Progenitor cell of endocrine pancreas (in vitro differentiated cells): ENCODE measurements at regions not wholly inside any gene's neighbourhood (a gene's known extent, or its start where the extent isn't known, plus 50 kb on each side); places are given as distances from the start of the nearest gene placed in this dataset.

Source experiments
- DNase-seq: peaks from one replicate; pipeline ENCODE4 v3.0.0; 2021; ENCODE audit warnings: low spot score; ENCODE audit not compliant: unreplicated experiment
- H3K27ac Mint-ChIP-seq: 2 replicates; pipeline ENCODE4 v1.8.0; 2021; ENCODE audit warnings: mild to moderate bottlenecking, moderate library complexity, mixed read lengths
- H3K27me3 Mint-ChIP-seq: 2 replicates; pipeline ENCODE4 v1.8.0; 2021; ENCODE audit warnings: mixed read lengths
- H3K36me3 Mint-ChIP-seq: 2 replicates; pipeline ENCODE4 v1.8.0; 2022; ENCODE audit warnings: mixed read lengths; ENCODE audit not compliant: insufficient read depth
- H3K4me1 Mint-ChIP-seq: 2 replicates; pipeline ENCODE4 v1.8.0; 2021; ENCODE audit warnings: low read depth, mixed read lengths
- H3K4me3 Mint-ChIP-seq: 2 replicates; pipeline ENCODE4 v1.8.0; 2021; ENCODE audit warnings: low read depth, mild to moderate bottlenecking, moderate library complexity, mixed read lengths
- H3K9me3 Mint-ChIP-seq: 2 replicates; pipeline ENCODE4 v1.8.0; 2021; ENCODE audit warnings: low read depth, mixed read lengths
- CTCF ChIP-seq: fragments of 200-600 bp; sonication (generic); IDR thresholded peaks from one replicate; pipeline ENCODE4 v1.5.0; 2021; ENCODE audit warnings: antibody characterized with exemption, mild to moderate bottlenecking; ENCODE audit not compliant: unreplicated experiment

DNA sequence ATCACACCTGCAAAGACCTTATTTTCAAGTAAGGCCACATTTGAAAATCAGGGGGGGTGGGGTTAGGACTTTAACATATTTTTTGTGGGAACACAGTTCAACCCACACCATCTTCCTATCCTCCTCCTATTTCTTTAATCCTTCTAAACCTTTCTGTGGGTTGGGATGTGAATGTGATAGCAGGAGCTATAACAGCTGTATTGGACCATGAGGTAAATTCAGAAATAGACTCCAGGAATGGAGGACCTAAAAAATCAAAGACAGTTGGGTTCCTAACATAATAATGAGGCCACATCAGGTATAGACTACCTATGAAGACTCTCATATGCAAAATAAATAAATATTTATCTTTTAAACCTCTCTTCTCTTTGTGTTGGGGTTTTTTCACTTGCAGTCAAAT lies 451.4 kb downstream of the XYLT1 start:
- no peak for TF ChIP-seq CTCF
- Mint-ChIP-seq H3K4me1 (no peaks in the 10 kb centered on the region), H3K27ac (no peak overlapping the region), H3K36me3 (no peaks in the 10 kb centered on the region), H3K4me3 (no peak overlapping the region), H3K9me3 (peaks cover 9% of the 10 kb centered on the region), H3K27me3 (no peaks in the 10 kb centered on the region)
- DNase-seq, result no peak

DNA sequence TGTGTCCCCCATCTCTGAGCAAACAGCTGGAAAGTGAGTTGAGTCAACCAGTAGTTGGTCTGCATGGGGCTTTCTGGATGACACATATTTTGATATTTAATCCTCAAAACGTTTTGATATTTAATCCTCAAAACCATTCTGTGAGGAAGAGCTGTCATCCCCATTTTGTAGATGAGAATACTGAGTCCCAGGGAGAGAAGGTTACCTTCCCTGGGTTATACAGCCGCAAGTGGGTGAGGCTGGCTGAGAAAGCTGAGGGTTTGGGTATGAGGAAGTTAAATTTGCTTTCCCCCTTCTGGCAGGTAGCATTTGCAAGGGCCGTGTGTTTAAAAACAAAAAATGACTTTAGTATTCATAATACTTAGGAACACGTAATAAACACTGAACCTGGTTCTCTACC lies 447.2 kb downstream of the XYLT1 start:
- no peak for DNase-seq
- no peaks in the 10 kb centered on the region for H3K9me3 Mint-ChIP-seq
- TF ChIP-seq CTCF, result no peak
- H3K4me1 Mint-ChIP-seq, result no peaks in the 10 kb centered on the region
- no peak overlapping the region for H3K4me3 Mint-ChIP-seq
- no peaks in the 10 kb centered on the region for H3K36me3 Mint-ChIP-seq
- H3K27ac Mint-ChIP-seq, result no peak overlapping the region
- H3K27me3 Mint-ChIP-seq, result no peaks in the 10 kb centered on the region

DNA sequence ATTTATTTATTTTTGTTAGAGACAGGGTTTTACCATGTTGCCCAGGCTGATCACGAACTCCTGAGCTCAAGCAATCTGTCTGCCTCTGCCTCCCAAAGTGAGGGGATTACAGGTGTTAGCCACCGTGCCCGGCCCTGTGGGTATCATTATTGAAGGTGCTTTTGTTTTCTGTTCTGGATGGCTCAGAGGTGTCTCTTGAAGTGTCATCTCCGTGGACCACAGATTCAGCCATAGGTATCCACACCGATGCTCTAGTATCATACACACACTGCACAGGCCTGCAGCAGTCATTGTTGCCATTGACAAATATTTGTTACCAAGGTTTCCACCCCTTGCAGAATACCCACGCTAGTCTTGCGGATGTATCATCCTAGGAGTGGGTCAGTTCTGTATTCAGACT lies 446.2 kb downstream of the XYLT1 start:
- H3K27me3 Mint-ChIP-seq, result no peaks in the 10 kb centered on the region
- H3K4me3 Mint-ChIP-seq, result no peak overlapping the region
- no peak for DNase-seq
- H3K9me3 Mint-ChIP-seq, result no peaks in the 10 kb centered on the region
- TF ChIP-seq CTCF, result no peak
- H3K36me3 Mint-ChIP-seq, result no peaks in the 10 kb centered on the region
- no peak overlapping the region for H3K27ac Mint-ChIP-seq
- H3K4me1 Mint-ChIP-seq, result no peaks in the 10 kb centered on the region

DNA sequence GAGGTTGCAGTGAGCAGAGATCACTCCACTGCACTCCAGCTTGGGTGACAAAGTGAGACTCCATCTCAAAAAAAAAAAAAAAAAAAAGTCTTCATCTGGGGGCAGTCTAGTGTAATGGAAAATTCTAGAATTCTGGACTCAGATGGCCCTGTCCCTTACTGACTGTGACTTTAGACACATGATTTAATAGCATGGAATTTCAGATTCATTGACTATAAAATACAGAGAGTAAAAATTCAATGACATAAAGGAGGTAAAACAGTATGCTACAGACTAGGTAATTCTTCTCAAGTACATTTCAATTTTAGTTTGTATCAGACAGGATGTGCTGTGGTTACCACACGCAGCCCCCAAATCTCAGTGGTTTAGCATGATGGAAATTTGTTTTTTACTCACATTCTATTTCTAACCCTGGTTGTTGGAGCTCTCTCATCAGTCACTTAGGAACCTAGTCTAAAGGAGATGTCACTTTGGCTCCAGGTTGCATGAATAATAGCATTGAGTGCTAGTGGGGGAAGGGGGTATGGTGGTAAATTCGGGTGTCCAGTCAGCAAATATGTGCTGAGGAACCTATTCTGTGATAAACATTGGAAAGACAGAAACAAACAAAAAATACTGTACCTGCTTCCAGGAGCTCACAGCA lies 444.0 kb downstream of the XYLT1 start:
- H3K27me3 Mint-ChIP-seq, result no peaks in the 10 kb centered on the region
- no peak for TF ChIP-seq CTCF
- H3K36me3 Mint-ChIP-seq, result no peaks in the 10 kb centered on the region
- no peak for DNase-seq
- H3K4me3 Mint-ChIP-seq, result no peak overlapping the region
- H3K9me3 Mint-ChIP-seq, result peaks cover 5% of the 10 kb centered on the region
- H3K4me1 Mint-ChIP-seq, result no peaks in the 10 kb centered on the region
- no peak overlapping the region for H3K27ac Mint-ChIP-seq

DNA sequence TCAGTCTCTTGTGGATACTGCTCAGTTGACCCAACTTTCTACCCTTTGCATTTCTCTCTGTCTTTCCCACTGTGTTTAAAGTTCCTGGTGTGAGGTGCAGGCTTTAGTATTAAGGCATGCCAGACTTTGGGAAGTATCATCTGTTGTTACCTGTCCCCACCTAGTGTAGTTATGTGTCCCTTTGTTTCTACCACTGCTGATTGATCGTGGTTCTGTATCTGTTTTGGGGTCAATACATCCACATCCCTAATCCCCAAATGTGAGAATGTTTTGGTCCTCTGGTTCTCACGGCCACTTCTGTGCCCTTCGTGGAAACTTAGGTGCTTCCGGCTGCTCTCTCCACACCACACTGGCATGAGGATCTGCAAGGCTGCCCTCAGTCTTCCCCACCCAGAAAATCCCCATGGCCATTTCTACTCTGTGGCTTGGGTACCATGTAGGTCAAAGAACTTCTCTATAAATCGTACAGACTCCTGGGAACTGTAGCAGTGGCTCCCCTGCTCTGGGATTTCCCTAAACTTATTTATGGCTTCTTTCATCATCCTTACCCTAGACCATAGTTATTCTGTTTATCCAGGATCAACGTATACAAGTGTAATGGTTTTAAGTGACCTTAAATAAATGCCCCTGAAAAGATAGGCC lies 443.2 kb downstream of the XYLT1 start:
- Mint-ChIP-seq H3K4me1 (no peaks in the 10 kb centered on the region), H3K27ac (no peak overlapping the region), H3K27me3 (no peaks in the 10 kb centered on the region), H3K9me3 (peaks cover 5% of the 10 kb centered on the region), H3K4me3 (no peak overlapping the region), H3K36me3 (no peaks in the 10 kb centered on the region)
- DNase-seq, result no peak
- TF ChIP-seq CTCF, result no peak
